HL-60 (cell line): ENCODE measurements at regions not wholly inside any gene's neighbourhood (a gene's known extent, or its start where the extent isn't known, plus 50 kb on each side); places are given as distances from the start of the nearest gene placed in this dataset.

Experiments used
- CTCF ChIP-seq: IDR thresholded peaks from one replicate; pipeline ENCODE4 v1.5.1; 2011; ENCODE audit warnings: low read length, control low read depth, inconsistent platforms; ENCODE audit not compliant: insufficient read depth
- POLR2AphosphoS5 ChIP-seq: IDR thresholded peaks from 2 replicates; pipeline ENCODE4 v1.6.1; 2012; ENCODE audit warnings: low read depth
- SPI1 ChIP-seq: IDR thresholded peaks from 2 replicates; pipeline ENCODE4 v1.6.1; 2012; ENCODE audit warnings: low read depth, mild to moderate bottlenecking, borderline replicate concordance
- TF ChIP-seq, protein P1 (sequence below): IDR thresholded peaks from 2 replicates; pipeline ENCODE4 v1.6.1; 2012; ENCODE audit warnings: low read depth; ENCODE audit not compliant: insufficient replicate concordance

GRCh38 chr21:16134134-16134533 lies 404.4 kb downstream of the USP25 start:
- no peak for TF ChIP-seq CTCF
- TF ChIP-seq, protein P1, sequence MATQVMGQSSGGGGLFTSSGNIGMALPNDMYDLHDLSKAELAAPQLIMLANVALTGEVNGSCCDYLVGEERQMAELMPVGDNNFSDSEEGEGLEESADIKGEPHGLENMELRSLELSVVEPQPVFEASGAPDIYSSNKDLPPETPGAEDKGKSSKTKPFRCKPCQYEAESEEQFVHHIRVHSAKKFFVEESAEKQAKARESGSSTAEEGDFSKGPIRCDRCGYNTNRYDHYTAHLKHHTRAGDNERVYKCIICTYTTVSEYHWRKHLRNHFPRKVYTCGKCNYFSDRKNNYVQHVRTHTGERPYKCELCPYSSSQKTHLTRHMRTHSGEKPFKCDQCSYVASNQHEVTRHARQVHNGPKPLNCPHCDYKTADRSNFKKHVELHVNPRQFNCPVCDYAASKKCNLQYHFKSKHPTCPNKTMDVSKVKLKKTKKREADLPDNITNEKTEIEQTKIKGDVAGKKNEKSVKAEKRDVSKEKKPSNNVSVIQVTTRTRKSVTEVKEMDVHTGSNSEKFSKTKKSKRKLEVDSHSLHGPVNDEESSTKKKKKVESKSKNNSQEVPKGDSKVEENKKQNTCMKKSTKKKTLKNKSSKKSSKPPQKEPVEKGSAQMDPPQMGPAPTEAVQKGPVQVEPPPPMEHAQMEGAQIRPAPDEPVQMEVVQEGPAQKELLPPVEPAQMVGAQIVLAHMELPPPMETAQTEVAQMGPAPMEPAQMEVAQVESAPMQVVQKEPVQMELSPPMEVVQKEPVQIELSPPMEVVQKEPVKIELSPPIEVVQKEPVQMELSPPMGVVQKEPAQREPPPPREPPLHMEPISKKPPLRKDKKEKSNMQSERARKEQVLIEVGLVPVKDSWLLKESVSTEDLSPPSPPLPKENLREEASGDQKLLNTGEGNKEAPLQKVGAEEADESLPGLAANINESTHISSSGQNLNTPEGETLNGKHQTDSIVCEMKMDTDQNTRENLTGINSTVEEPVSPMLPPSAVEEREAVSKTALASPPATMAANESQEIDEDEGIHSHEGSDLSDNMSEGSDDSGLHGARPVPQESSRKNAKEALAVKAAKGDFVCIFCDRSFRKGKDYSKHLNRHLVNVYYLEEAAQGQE, result no peak
- no peak for TF ChIP-seq POLR2AphosphoS5
- TF ChIP-seq SPI1, result no peak
